GM12872 (cell line): ENCODE measurements at regions not wholly inside any gene's neighbourhood (a gene's known extent, or its start where the extent isn't known, plus 50 kb on each side); places are given as distances from the start of the nearest gene placed in this dataset.

Source experiments
- CTCF ChIP-seq: IDR thresholded peaks from 3 replicates; pipeline ENCODE4 v1.5.1; 2011; ENCODE audit warnings: low read depth, mild to moderate bottlenecking, low read length, moderate library complexity; ENCODE audit not compliant: insufficient read depth

DNA sequence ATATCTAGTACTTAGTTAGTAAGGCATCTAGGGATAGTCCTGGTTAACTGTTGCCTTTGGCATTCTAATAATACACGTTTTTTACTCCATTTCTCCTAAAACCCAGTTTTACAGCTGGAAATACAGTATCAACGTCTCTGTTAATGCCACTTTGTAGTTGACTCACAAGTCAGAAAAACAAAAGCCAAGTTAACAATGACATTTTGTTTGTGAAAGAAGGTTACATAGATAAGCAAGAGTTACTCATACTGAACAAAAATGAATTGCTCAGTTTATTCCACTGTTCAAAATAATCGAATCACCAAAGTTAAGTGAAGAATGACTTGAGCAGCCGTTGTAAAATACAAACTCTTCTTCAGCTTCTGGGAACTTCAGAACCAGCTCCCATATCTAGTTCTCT is 540.3 kb downstream of the ETS1 start:
- TF ChIP-seq CTCF, result no peak

- TF ChIP-seq CTCF, result no peak
Measured at GRCh38 chr11:128046213-128046612, 541.1 kb downstream of the ETS1 start.

DNA sequence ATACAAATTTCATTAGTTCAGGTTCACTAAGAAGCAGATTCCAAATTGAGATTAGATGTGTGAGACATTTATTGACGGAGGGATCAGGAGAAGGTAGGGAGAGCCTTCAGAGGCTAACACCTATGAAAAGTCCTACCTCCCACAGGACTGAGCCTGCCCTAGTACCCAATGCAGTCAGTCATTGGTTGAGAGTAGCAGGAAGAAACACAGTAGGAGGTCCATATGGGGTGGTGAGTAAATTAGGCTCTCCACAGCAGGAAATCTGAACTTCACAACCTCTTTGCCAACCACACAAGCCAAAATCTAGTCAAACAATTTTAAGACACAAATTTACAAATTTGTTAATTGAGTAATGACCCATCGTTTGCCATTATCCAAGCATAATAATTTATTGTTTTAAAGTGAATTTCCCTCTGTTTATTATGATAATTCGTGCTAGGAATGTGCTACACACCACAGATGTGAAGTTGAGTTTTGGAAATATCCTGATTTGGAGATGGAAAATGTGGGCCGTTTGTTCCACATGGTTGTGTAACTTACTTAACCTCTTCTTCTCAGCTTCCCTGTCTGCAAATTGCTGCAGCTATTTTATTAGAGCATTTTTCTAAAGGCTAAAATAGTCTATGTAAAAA is 542.1 kb downstream of the ETS1 start:
- no peak for TF ChIP-seq CTCF

DNA sequence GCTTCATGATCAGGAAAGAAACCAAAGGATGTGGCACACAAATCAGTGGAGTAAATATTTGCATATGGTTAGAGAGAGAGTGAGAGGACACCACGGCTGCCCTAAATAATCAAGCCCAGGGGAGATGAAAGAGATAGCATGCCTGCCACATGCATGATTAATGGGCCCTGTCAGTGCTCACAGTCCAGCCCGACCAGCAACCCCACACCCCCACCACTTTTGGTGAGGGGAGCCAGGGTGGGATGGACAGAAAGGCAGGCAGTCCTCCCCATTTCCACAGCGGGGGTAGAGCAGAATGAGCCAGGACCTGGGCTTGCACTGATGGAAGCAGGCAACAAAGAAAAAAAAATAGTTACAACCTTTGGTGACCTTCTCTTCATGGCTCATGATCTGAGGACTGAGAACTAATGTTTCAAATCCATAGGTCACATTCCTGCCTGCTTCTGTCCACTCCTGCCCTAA is 545.0 kb downstream of the ETS1 start:
- no peak for TF ChIP-seq CTCF

DNA sequence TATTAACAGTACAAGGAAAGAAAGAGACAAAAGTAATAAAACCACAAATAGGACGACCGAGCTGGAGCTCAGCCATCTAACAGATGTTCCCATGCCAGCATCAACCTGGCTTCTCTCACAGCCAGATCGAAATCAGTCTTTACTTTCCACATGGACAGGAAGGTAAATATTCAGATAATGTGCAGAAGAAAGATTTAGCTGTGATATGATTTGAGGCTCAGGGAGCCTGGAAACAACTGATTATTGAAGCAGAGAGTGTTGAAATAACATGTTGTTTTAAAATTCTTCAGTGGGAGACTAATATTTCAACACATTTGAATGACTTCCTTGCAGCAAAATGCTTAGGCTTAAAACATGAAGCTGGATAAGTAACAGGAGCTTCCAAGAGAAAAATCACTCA is 546.8 kb downstream of the ETS1 start:
- no peak for TF ChIP-seq CTCF

GRCh38 chr11:128039140-128040021 is 548.0 kb downstream of the ETS1 start:
- TF ChIP-seq CTCF, result no peak

- TF ChIP-seq CTCF, result no peak
Measured at GRCh38 chr11:128036556-128037093, 550.7 kb downstream of the ETS1 start.
